PC-9 (cell line): ENCODE measurements at regions not wholly inside any gene's neighbourhood (a gene's known extent, or its start where the extent isn't known, plus 50 kb on each side); places are given as distances from the start of the nearest gene placed in this dataset.

Experiments
- BruUV-seq: library from RNA; stranded (reverse); fragments of 400-500 nt; replicated peaks from 2 replicates; lab custom pipeline; 2021; lab: Mats Ljungman, UMichigan
- CTCF ChIA-PET: fragments of 300-600 bp; sonication (Branson Sonifier 250); formaldehyde crosslinking; loops from one replicate; lab custom pipeline; 2022; ENCODE audit warnings: antibody characterized with exemption; lab: Charles Lee
- POLR2A ChIA-PET: fragments of 300-600 bp; sonication (Branson Sonifier 250); formaldehyde crosslinking; loops from one replicate; lab custom pipeline; 2022; ENCODE audit warnings: antibody characterized with exemption; ENCODE audit not compliant: unreplicated experiment; lab: Charles Lee
- DNase-seq, 2 experiments: peaks; one replicate each; pipeline versions ENCODE4 v3.0.0 to v3.0.0-alpha.2; 2015 to 2022; ENCODE audit warnings: mixed read lengths in 1 of 2
- H2AFZ ChIP-seq: fragments of 200-600 bp; sonication (generic); 2 replicates; pipeline ENCODE4 v1.8.1; 2017; ENCODE audit warnings: antibody characterized with exemption
- H3F3A ChIP-seq: fragments of 200-600 bp; sonication (generic); 2 replicates; pipeline ENCODE4 v1.8.1; 2017; ENCODE audit warnings: antibody characterized with exemption, mild to moderate bottlenecking, low read depth; ENCODE audit not compliant: insufficient read depth
- H3K27ac ChIP-seq: fragments of 200-600 bp; sonication (generic); 2 replicates; pipeline ENCODE4 v1.6.1; 2016; ENCODE audit warnings: mixed run types
- H3K27me3 ChIP-seq: fragments of 200-600 bp; sonication (generic); 2 replicates; pipeline ENCODE4 v1.6.1; 2016; ENCODE audit warnings: low read depth, mixed run types; ENCODE audit not compliant: insufficient read depth
- H3K36me3 ChIP-seq: fragments of 200-600 bp; sonication (generic); 2 replicates; pipeline ENCODE4 v1.6.1; 2016; ENCODE audit warnings: low read depth, mixed run types
- H3K4me1 ChIP-seq: fragments of 200-600 bp; sonication (generic); replicated peaks from 2 replicates; pipeline ENCODE4 v1.6.1; 2016; ENCODE audit warnings: mixed run types; ENCODE audit not compliant: insufficient read depth
- H3K4me2 ChIP-seq: fragments of 200-600 bp; sonication (generic); 2 replicates; pipeline ENCODE4 v1.6.1; 2017; ENCODE audit warnings: mixed run types
- H3K4me3 ChIP-seq: fragments of 200-600 bp; sonication (generic); 2 replicates; pipeline ENCODE4 v1.6.1; 2016; ENCODE audit warnings: mixed run types
- H3K79me2 ChIP-seq: fragments of 200-600 bp; sonication (generic); 2 replicates; pipeline ENCODE4 v1.6.1; 2017; ENCODE audit warnings: low read depth, mixed run types
- H3K9me2 ChIP-seq: fragments of 200-600 bp; sonication (generic); 2 replicates; pipeline ENCODE4 v1.8.1; 2017; ENCODE audit warnings: mild to moderate bottlenecking; ENCODE audit not compliant: insufficient read depth
- H3K9me3 ChIP-seq: fragments of 200-600 bp; sonication (generic); 2 replicates; pipeline ENCODE4 v1.8.1; 2016; ENCODE audit warnings: low read depth; ENCODE audit not compliant: insufficient read depth
- H4K20me1 ChIP-seq: fragments of 200-600 bp; sonication (generic); 2 replicates; pipeline ENCODE4 v1.8.1; 2017; ENCODE audit not compliant: insufficient read depth
- CTCF ChIP-seq: fragments of 200-600 bp; sonication (generic); conservative IDR thresholded peaks from 2 replicates; pipeline ENCODE4 v1.6.1; 2017; ENCODE audit warnings: mixed run types, antibody characterized with exemption, mild to moderate bottlenecking, moderate library complexity
- EZH2 ChIP-seq: fragments of 200-600 bp; sonication (generic); IDR thresholded peaks from 2 replicates; pipeline ENCODE4 v1.8.0; 2017; ENCODE audit warnings: antibody characterized with exemption, low read depth
- intact Hi-C: fragments of 100-400 bp; cut with micrococcal nuclease; formaldehyde crosslinking; loops from one replicate; pipeline ENCODE4 v1.10.0; 2022; ENCODE audit not compliant: unreplicated experiment

- Histone ChIP-seq H3K4me1 (no peaks in the 10 kb centered on the region), H3K27ac (no peak overlapping the region), H3K4me3 (no peak overlapping the region), H3F3A (no peaks in the 10 kb centered on the region), H3K9me3 (no peaks in the 10 kb centered on the region), H3K9me2 (no peaks in the 10 kb centered on the region), H3K36me3 (no peaks in the 10 kb centered on the region), H3K27me3 (no peaks in the 10 kb centered on the region), H3K79me2 (no peaks in the 10 kb centered on the region), H2AFZ (no peak overlapping the region), H4K20me1 (no peaks in the 10 kb centered on the region), H3K4me2 (no peak overlapping the region)
- BruUV-seq: no TSS peak
- intact Hi-C loops: no loop called here
- TF ChIP-seq CTCF: no peak
- TF ChIP-seq EZH2: no peak
- CTCF ChIA-PET: no interaction called here
- POLR2A ChIA-PET: no interaction called here
- no peak for DNase-seq
Measured at GRCh38 chr7:46610746-46611145, 689.7 kb upstream of the IGFBP3 start.

GRCh38 chr7:46607176-46607575 lies 686.1 kb upstream of the IGFBP3 start:
- Histone ChIP-seq H3K36me3 (no peaks in the 10 kb centered on the region), H3K9me3 (no peaks in the 10 kb centered on the region), H3K4me2 (no peak overlapping the region), H2AFZ (no peak overlapping the region), H3K27me3 (no peaks in the 10 kb centered on the region), H3K4me1 (no peaks in the 10 kb centered on the region), H3K79me2 (no peaks in the 10 kb centered on the region), H3K4me3 (no peak overlapping the region), H4K20me1 (no peaks in the 10 kb centered on the region), H3K9me2 (no peaks in the 10 kb centered on the region), H3K27ac (no peak overlapping the region), H3F3A (no peaks in the 10 kb centered on the region)
- no TSS peak for BruUV-seq
- ChIA-PET POLR2A (no interaction called here), CTCF (no interaction called here)
- intact Hi-C loops: no loop called here
- DNase-seq: no peak
- TF ChIP-seq EZH2 (no peak), CTCF (no peak)

GRCh38 chr7:46606761-46607160 lies 685.7 kb upstream of the IGFBP3 start:
- CTCF ChIA-PET: no interaction called here
- intact Hi-C loops: no loop called here

More at GRCh38 chr7:46606761-46607160, 685.7 kb upstream of the IGFBP3 start:
- Histone ChIP-seq H3K36me3 (no peaks in the 10 kb centered on the region), H3K79me2 (no peaks in the 10 kb centered on the region), H3K4me1 (no peaks in the 10 kb centered on the region), H3K27ac (no peak overlapping the region), H3K4me2 (no peak overlapping the region), H4K20me1 (no peaks in the 10 kb centered on the region), H3K27me3 (no peaks in the 10 kb centered on the region), H3K9me3 (no peaks in the 10 kb centered on the region), H3F3A (no peaks in the 10 kb centered on the region), H3K4me3 (no peak overlapping the region), H2AFZ (no peak overlapping the region), H3K9me2 (no peaks in the 10 kb centered on the region)
- TF ChIP-seq CTCF (no peak), EZH2 (no peak)
- no TSS peak for BruUV-seq
- POLR2A ChIA-PET: no interaction called here
- no peak for DNase-seq
